Endothelial cell of hepatic sinusoid (primary cell): ENCODE measurements at regions not wholly inside any gene's neighbourhood (a gene's known extent, or its start where the extent isn't known, plus 50 kb on each side); places are given as distances from the start of the nearest gene placed in this dataset.
"Not testable (repeated sequence)": the region's sequence is repeated elsewhere in the genome, so short reads cannot be mapped to it uniquely, and the experiment has no call there.

Experiments used
- in situ Hi-C: cut with HindIII; loops from 2 replicates; pipeline ENCODE4 v1.10.0; 2017; ENCODE audit warnings: low sequenced_read_pairs

DNA sequence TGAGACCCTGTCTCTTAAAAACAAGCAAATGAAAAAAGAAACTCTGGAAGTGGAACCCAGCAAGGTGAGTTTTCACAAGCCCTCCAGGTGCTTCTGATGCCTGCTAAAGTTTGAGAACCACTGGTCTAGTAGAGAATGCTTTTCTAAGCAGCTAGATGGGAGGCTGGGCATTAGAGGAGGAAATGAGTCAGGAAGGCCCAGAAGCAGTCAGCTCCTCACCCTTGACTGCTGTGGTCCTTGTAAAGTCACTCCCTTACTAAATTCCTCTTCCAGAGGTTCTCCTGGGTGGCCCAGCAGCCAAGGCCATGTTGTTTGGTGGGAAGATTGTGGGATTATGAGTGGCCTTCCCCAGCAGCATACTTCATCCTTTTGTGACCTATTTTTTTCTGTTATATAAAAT is 52.0 kb upstream of the FYN start:
- in situ Hi-C loops = no loop called here

DNA sequence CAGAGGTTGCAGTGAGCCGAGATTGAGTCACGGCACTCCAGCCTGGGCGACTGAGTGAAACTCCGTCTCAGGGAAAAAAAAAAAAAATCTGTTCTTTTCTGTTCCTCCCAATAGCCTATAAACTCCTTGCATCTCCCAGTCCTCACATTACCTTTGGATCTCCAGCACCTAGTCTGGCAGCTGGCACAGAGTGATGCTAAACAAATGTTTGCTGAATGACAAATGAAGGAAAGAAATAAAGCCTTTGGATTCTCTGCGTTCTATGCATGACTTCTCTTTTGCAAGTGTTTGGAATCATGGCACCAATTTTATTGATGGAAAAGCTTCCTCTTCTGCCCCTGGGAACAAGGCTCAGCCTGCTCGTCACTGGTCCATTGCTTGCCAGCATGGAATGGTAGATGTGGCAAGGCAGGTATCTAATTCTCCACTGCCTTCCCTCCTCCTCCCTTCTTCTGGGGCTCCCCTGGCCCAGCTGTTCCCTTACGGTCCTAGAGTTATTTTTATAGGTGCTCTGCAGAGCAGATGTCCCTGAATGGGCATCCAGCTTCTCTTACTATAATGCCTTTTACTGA is 53.6 kb upstream of the FYN start:
- in situ Hi-C loops = no loop called here

GRCh38 chr6:111927321-111927720 is 54.1 kb upstream of the FYN start:
- in situ Hi-C loops = no loop called here

- in situ Hi-C loops = no loop called here
Observed at GRCh38 chr6:111928139-111928538, 54.9 kb upstream of the FYN start.

- in situ Hi-C loops = not testable (repeated sequence)
Observed at GRCh38 chr6:111934611-111935010, 61.4 kb upstream of the FYN start.

GRCh38 chr6:111936718-111937117 is 63.5 kb upstream of the FYN start:
- in situ Hi-C loops = no loop called here

- in situ Hi-C loops = no loop called here
Observed at GRCh38 chr6:111938710-111939109, 65.5 kb upstream of the FYN start.

GRCh38 chr6:111939902-111940301 is 66.7 kb upstream of the FYN start:
- in situ Hi-C loops = no loop called here

DNA sequence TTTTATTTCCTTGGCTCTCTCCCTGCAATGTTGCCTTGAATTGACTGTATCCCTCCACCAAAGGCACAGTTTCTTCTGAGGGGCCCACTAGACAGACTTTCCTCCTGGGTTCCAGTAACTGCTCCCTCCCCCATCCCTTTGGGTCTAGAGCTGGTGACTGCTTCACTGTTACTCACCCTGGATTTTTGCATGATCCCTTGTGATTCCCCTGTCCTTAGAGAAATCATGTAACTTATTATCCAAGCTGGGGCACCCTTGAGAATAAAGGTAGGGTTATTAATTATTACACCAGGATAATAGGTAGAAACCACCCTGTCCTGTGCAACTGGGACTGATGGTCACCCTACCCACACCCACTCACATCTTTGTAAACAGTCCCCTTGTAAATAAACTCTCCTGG is 67.5 kb upstream of the FYN start:
- in situ Hi-C loops = no loop called here

DNA sequence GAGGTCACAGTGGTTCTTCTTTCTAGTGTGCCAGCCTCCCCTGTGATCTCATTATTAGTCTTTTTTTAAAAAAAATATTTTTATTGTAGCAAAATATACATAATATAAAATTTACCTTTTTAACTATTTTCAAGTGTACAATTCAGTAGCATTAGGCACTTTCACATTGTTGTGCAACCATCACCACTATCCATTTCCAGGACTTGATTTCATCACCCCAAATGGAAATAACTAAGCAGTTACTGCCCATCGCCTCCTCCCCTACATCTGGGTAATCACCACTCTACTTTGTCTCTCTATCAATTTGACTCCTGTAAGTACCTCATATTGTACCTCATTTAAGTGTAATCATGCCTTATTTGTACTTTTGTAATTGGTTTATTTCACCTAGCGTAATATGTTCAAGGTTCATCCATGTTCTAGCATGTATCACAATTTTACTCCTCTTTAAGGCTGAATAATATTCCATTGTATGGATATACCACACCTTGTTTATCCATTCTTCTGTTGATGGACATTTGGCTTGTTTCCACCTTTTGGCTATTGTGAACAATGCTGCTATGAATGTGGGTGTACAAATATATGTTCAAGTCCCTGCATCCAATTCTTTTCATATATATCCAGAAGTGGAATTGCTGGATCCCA is 68.6 kb upstream of the FYN start:
- in situ Hi-C loops = no loop called here

GRCh38 chr6:111942561-111942960 is 69.3 kb upstream of the FYN start:
- in situ Hi-C loops = no loop called here

- in situ Hi-C loops = no loop called here
Observed at GRCh38 chr6:111943266-111943665, 70.0 kb upstream of the FYN start.

GRCh38 chr6:111943726-111944125 is 70.5 kb upstream of the FYN start:
- in situ Hi-C loops = no loop called here

DNA sequence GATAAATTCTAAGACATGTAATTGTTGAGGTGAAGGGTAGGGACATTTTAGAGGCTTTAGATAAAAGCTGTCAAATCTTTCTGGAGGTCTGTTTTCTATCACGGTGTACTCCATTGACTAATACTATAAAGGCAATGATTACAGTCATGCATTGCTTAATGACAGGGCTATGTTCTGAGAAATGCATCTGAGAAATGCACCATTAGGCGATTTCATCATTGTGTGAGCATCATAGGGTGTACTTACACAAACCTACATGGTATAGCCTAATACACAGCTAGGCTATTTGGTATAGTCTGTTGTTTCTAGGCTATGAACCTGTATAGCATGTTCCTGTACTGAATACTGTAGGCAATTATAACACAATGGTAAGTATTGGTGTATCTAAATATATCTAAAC is 71.3 kb upstream of the FYN start:
- in situ Hi-C loops = no loop called here

- in situ Hi-C loops = no loop called here
Observed at GRCh38 chr6:111949546-111949945, 76.3 kb upstream of the FYN start.

DNA sequence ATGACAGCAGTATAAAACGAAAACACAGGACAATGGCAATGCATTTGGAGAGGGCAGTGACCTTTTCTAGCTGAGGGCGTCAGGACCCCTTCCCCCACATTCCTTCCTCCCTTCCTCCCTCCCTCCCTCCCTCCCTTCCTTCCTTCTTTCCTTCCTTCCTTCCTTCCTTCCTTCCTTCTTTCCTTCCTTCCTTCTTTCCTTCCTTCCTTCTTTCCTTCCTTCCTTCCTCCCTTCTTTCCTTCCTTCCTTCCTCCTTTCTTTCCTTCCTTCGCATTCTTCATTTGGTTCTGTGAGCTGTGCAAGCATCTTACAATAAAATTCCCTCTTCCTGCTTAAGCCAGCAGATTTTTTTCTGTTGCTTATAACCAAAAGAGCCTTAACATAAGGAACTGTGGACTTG is 76.7 kb upstream of the FYN start:
- in situ Hi-C loops = not testable (repeated sequence)

- in situ Hi-C loops = no loop called here
Observed at GRCh38 chr6:111950661-111951496, 77.6 kb upstream of the FYN start.

DNA sequence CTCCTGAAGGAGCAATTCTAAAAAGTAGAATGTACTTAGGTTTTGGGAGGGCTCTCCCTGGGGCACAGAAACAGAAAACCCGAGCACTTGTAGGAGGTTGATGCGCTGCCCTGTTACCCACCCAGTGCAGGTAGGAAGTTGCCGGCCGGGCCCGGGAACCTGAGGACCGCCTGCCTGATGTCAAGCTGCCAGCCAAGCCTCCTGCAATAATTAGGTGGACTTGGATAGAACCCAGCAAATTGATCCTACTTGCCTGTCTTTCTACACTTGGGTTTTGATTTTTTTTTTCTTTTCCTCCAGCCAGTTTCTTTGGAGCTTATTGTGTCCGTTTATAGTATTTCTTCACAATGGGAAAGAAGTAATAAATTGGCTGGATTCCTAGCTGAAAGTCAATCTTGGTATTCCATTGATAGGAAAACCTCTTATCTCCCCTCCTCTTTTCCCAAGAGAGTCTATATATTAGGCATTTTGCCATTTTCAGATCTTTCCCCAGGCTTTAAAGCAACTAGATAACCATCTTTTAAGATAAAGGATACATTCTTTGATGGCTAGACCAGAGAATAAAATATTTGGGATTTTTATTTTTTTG is 78.3 kb upstream of the FYN start:
- in situ Hi-C loops = no loop called here

- in situ Hi-C loops = no loop called here
Observed at GRCh38 chr6:111952274-111952673, 79.0 kb upstream of the FYN start.

- in situ Hi-C loops = no loop called here
Observed at GRCh38 chr6:111952821-111953540, 79.7 kb upstream of the FYN start.

DNA sequence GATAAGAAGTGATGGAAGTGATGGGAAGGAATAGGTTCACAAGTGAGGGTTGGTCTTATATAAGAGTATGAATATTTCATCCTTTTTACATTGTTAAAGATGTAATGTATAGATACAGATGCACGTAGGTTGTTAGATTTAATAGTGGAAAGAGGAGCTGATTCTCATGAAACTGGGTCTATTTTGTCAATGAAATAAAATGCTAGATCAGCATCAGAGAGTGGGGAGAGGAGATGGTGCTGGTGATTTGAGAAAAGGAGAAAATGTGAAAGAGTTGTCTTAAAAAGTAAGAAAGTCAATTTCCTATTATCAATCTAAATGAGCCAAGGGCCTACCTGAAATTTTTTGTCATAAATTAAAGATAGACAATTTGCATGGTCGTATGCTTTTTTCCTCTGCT is 82.8 kb upstream of the FYN start:
- in situ Hi-C loops = no loop called here
